ENCODE measurements at regions not wholly inside any gene's neighbourhood (a gene's known extent, or its start where the extent isn't known, plus 50 kb on each side); places are given as distances from the start of the nearest gene placed in this dataset.

DNA sequence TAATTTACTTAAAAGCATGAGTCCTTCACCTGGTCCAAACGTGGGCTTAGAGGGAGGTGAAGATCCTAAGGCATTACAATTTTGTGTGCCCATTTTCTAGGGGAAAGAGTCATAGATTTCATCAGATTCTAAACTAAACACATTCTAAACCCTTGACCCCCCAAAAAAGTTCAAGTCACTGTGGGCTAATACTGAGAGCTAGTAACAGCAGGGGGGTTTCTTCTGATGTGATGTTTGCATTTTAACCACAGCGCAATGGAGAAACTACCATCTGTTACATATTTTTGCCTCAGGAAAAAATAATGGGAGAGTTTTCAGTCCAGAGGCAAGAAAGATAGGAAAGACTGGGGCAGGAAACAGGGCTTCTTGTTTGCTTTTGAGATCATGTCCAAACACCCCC lies 110.8 kb upstream of the SLC1A3 start:
- TF ChIP-seq, protein P1, sequence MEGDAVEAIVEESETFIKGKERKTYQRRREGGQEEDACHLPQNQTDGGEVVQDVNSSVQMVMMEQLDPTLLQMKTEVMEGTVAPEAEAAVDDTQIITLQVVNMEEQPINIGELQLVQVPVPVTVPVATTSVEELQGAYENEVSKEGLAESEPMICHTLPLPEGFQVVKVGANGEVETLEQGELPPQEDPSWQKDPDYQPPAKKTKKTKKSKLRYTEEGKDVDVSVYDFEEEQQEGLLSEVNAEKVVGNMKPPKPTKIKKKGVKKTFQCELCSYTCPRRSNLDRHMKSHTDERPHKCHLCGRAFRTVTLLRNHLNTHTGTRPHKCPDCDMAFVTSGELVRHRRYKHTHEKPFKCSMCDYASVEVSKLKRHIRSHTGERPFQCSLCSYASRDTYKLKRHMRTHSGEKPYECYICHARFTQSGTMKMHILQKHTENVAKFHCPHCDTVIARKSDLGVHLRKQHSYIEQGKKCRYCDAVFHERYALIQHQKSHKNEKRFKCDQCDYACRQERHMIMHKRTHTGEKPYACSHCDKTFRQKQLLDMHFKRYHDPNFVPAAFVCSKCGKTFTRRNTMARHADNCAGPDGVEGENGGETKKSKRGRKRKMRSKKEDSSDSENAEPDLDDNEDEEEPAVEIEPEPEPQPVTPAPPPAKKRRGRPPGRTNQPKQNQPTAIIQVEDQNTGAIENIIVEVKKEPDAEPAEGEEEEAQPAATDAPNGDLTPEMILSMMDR (IDR thresholded peaks at IDR 0.05): no peak
- TF ChIP-seq POLR2A (IDR thresholded peaks at IDR 0.05) (no peak), POLR2AphosphoS5 (IDR thresholded peaks at IDR 0.05) (no peak), EP300 (IDR thresholded peaks at IDR 0.05) (no peak)

Measured in suprapubic skin (tissue), 4 donors.